C4-2B (cell line): ENCODE measurements at regions not wholly inside any gene's neighbourhood (a gene's known extent, or its start where the extent isn't known, plus 50 kb on each side); places are given as distances from the start of the nearest gene placed in this dataset.

Experiments
- H3K27ac ChIP-seq: fragments of 450-650 bp; 2 replicates; pipeline ENCODE4 v1.5.1; 2017
- CTCF ChIP-seq: fragments of 450-650 bp; conservative IDR thresholded peaks from 2 replicates; pipeline ENCODE4 v1.5.1; 2017; ENCODE audit warnings: mild to moderate bottlenecking
- ZFX ChIP-seq: fragments of 450-650 bp; IDR thresholded peaks from 2 replicates; pipeline ENCODE4 v1.6.1; 2017

DNA sequence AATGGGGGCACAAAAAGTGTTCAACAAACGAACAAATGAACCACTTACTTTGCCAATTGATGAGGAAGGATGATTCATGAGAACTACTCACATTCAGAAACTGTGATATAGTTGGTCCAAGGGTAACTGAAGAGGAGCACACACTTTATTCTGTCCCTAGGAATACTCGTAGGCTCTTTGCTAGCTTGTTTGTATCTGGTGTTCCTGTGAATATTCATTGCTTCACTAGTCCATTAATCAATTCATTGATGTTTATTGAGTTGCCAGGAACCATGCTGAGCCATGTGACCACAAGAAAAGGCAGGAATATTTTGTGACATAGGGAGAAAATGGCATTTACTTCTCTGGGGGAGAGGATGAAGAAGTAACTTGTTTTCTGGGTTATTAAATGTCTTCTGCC, 338.3 kb downstream of the IL20RB start:
- TF ChIP-seq ZFX: no peak
- no peak for TF ChIP-seq CTCF
- H3K27ac ChIP-seq: no peak overlapping the region

- no peak overlapping the region for H3K27ac ChIP-seq
- no peak for TF ChIP-seq CTCF
- TF ChIP-seq ZFX: no peak
Measured at GRCh38 chr3:137297770-137298169, 340.0 kb downstream of the IL20RB start.

DNA sequence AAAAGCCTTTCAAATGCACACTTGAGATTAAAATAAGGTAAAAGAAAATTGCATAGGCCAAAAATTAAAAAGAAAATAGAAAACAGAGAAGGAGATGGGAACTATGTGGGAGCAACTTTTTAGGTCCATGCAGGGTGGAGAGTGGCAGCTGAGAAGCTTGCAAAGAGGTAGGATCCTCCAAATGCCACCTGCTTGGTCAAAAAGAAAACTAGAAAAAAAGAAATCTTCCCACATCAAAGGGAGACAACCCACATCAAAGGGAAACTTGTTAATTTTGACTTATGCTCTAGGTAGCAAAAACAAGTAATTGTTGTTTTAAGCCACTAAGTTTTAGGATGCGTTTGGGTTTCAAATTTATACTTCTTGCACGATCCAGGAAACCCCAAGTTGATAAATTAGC, 342.9 kb downstream of the IL20RB start:
- no peak for TF ChIP-seq ZFX

GRCh38 chr3:137304313-137305056, 346.7 kb downstream of the IL20RB start:
- TF ChIP-seq CTCF (no peak), ZFX (no peak)
- H3K27ac ChIP-seq: no peak overlapping the region

More for the DNA sequence above, 342.9 kb downstream of the IL20RB start:
- H3K27ac ChIP-seq: no peak overlapping the region

DNA sequence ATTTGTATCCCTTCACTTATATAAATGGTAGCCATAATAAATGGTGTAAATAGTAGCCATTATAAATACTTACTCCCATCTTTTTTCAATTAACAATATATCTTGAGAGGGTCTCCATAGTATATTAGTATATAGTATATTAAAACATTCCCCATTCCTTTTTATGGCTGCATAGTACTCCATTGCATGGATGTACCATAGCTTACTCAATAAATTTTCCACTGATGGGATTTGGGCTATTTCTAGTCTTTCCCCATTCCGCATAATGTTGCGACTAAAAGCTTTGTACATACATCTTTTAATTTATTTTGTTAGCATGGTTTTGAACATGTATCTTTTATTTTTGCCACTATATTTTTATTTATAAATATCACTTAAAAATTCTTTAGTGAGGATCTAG, 366.3 kb downstream of the IL20RB start:
- no peak overlapping the region for H3K27ac ChIP-seq
- no peak for TF ChIP-seq CTCF
- no peak for TF ChIP-seq ZFX

- TF ChIP-seq CTCF: no peak
- no peak overlapping the region for H3K27ac ChIP-seq
Measured at GRCh38 chr3:137325170-137325569, 367.4 kb downstream of the IL20RB start.

DNA sequence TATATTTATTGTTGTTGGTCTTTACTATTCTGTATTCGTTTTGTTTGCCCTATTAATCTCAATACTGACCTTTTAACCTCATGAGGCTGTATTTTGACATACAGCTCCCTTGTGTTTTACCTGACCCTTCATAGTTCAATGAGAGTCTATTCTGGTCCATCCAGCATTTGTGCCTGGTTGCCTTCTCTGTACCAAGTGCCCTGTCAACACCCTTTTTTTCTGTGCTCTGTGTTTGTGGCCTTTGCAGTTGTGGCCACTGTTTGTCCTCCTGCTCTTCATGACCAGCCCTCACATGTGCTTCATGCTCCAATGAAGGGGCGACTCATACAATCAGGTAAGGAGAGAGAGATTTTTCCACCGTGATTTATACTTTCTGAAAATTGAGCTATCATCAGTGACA, 368.2 kb downstream of the IL20RB start:
- TF ChIP-seq ZFX (no peak), CTCF (no peak)
- no peak overlapping the region for H3K27ac ChIP-seq

GRCh38 chr3:137329594-137329993, 371.8 kb downstream of the IL20RB start:
- no peak overlapping the region for H3K27ac ChIP-seq
- TF ChIP-seq ZFX: no peak
- TF ChIP-seq CTCF: no peak
